Fibroblast of lung (primary cell): ENCODE measurements at regions not wholly inside any gene's neighbourhood (a gene's known extent, or its start where the extent isn't known, plus 50 kb on each side); places are given as distances from the start of the nearest gene placed in this dataset.
A peak's percentile ranks its signal among the peaks of the same experiment; 100 is the strongest.
"Not testable (repeated sequence)": the region's sequence is repeated elsewhere in the genome, so short reads cannot be mapped to it uniquely, and the experiment has no call there.

ENCODE experiments used
- DNase-seq, 2 donors: peaks; one replicate each; pipeline versions ENCODE4 v3.0.0 to v3.0.0-alpha.2; 2010; ENCODE audit warnings: low read depth in 2 of 2
- H2AFZ ChIP-seq: 2 replicates; pipeline ENCODE4 v1.5.1; 2012; ENCODE audit warnings: low read length, control low read depth, inconsistent platforms
- H3K27ac ChIP-seq: 2 replicates; pipeline ENCODE4 v1.5.1; 2011; ENCODE audit warnings: low read length, control low read depth; ENCODE audit not compliant: insufficient read depth
- H3K27me3 ChIP-seq: 2 replicates; pipeline ENCODE4 v1.5.1; 2011; ENCODE audit warnings: mild to moderate bottlenecking, low read length; ENCODE audit not compliant: control insufficient read depth, insufficient read depth
- H3K36me3 ChIP-seq: 2 replicates; pipeline ENCODE4 v1.5.1; 2011; ENCODE audit warnings: low read length; ENCODE audit not compliant: control insufficient read depth, insufficient read depth
- H3K4me1 ChIP-seq: 2 replicates; pipeline ENCODE4 v1.5.1; 2011; ENCODE audit warnings: low read length; ENCODE audit not compliant: control insufficient read depth, insufficient read depth; ENCODE audit errors: extremely low read depth
- H3K4me2 ChIP-seq: 2 replicates; pipeline ENCODE4 v1.5.1; 2011; ENCODE audit warnings: low read length, control low read depth; ENCODE audit not compliant: insufficient read depth; ENCODE audit errors: extremely low read depth
- H3K4me3 ChIP-seq, 4 experiments: fragments of 200-600 bp in 1 of 4; sonication (generic) in 1 of 4; replicated peaks in 1 of 4; 2 replicates each; pipeline ENCODE4 v1.5.1; 2011 to 2016; ENCODE audit warnings: low read length in 4 of 4, low read depth in 3 of 4, mild to moderate bottlenecking in 3 of 4, control low read depth in 2 of 4, inconsistent platforms in 1 of 4, mixed read lengths in 1 of 4; ENCODE audit not compliant: insufficient read depth in 1 of 4; ENCODE audit errors: control extremely low read depth in 1 of 4
- H3K79me2 ChIP-seq: 2 replicates; pipeline ENCODE4 v1.5.1; 2012; ENCODE audit warnings: mild to moderate bottlenecking, low read length, inconsistent platforms; ENCODE audit not compliant: control insufficient read depth, insufficient read depth
- H3K9ac ChIP-seq: 2 replicates; pipeline ENCODE4 v1.5.1; 2011; ENCODE audit warnings: mild to moderate bottlenecking, low read length, control low read depth; ENCODE audit not compliant: insufficient read depth
- H3K9me3 ChIP-seq: 2 replicates; pipeline ENCODE4 v1.5.1; 2012; ENCODE audit warnings: low read depth, low read length; ENCODE audit not compliant: control insufficient read depth, insufficient read depth
- H4K20me1 ChIP-seq: 2 replicates; pipeline ENCODE4 v1.5.1; 2011; ENCODE audit warnings: low read length; ENCODE audit not compliant: control insufficient read depth, insufficient read depth; ENCODE audit errors: extremely low read depth
- CTCF ChIP-seq, 2 donors: IDR thresholded peaks in 1 of 2; conservative IDR thresholded peaks in 1 of 2; 1 replicate in 1 of 2; 2 replicates in 1 of 2; pipeline ENCODE4 v1.5.1; 2011 to 2012; ENCODE audit warnings: low read length in 2 of 2, control low read depth in 1 of 2, inconsistent platforms in 1 of 2, low read depth in 1 of 2, mild to moderate bottlenecking in 1 of 2
- EZH2 ChIP-seq: IDR thresholded peaks from 2 replicates; pipeline ENCODE4 v1.5.1; 2012; ENCODE audit warnings: low read length, control low read depth, mild to moderate bottlenecking; ENCODE audit errors: missing control alignments

DNA sequence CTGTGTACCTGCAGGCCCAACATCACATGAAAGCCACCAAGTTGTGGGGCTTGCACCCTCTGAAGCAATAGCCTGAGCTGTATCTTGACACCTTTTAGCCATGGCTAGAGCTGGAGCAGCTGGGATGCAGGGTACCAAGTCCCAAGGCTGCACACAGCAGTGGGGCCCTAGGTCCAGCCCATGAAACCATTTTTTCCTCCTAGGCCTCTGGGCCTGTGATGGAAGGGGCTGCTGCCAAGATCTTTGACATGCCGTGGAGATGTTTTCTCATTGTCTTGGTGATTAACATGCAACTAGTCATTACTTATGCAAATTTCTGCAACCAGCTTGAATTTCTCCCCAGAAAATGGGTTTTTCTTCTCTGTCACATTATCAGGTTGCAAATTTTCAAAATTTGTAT is 387.2 kb upstream of the RIOK2 start:
- Histone ChIP-seq H3K9me3 (no peaks in the 10 kb centered on the region), H3K4me3 (no peak overlapping the region), H3K27me3 (no peaks in the 10 kb centered on the region), H4K20me1 (no peaks in the 10 kb centered on the region), H3K27ac (no peak overlapping the region), H3K9ac (no peak overlapping the region), H3K36me3 (no peaks in the 10 kb centered on the region), H3K79me2 (no peaks in the 10 kb centered on the region), H3K4me2 (no peak overlapping the region), H2AFZ (no peak overlapping the region), H3K4me1 (no peaks in the 10 kb centered on the region)
- DNase-seq, result no peak
- TF ChIP-seq EZH2, result no peak
- no peak for TF ChIP-seq CTCF (conservative IDR thresholded peaks at IDR 0.05 in 1 of 2, IDR thresholded peaks at IDR 0.05 in 1 of 2; ENCODE audit: low read depth in 1 of 2, low read length in 2 of 2)

DNA sequence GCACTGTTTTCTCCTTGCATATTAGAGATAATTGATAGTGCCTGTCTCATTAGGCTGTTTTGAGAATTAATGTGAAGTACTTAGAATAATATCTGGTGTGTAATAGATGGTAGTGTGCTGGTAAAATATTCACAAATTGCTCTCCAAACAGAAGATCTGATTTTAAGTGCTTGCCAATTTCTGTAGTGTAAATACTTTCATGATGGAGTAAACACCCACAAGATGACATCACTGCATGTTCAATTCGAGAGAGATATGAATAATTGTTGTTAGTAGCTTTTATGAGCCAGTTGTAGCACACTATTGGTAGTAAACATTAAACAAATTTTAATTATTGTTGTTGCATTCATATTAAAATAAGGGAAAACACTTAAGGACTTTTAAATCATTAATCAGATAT is 392.3 kb upstream of the RIOK2 start:
- Histone ChIP-seq H3K36me3 (no peaks in the 10 kb centered on the region), H3K79me2 (no peaks in the 10 kb centered on the region), H3K27me3 (no peaks in the 10 kb centered on the region), H3K4me1 (no peaks in the 10 kb centered on the region), H4K20me1 (no peaks in the 10 kb centered on the region), H3K9ac (no peak overlapping the region), H3K4me3 (no peak overlapping the region), H3K9me3 (no peaks in the 10 kb centered on the region), H2AFZ (no peak overlapping the region), H3K27ac (no peak overlapping the region), H3K4me2 (no peak overlapping the region)
- TF ChIP-seq EZH2 (no peak), CTCF (conservative IDR thresholded peaks at IDR 0.05 in 1 of 2, IDR thresholded peaks at IDR 0.05 in 1 of 2; ENCODE audit: low read depth in 1 of 2, low read length in 2 of 2) (no peak)
- DNase-seq, result no peak

GRCh38 chr5:97576956-97577355 is 393.9 kb upstream of the RIOK2 start:
- Histone ChIP-seq H3K36me3 (no peaks in the 10 kb centered on the region), H3K9me3 (no peaks in the 10 kb centered on the region), H3K27ac (no peak overlapping the region), H3K4me1 (no peaks in the 10 kb centered on the region), H2AFZ (no peak overlapping the region), H3K4me3 (no peak overlapping the region), H3K27me3 (no peaks in the 10 kb centered on the region), H4K20me1 (no peaks in the 10 kb centered on the region), H3K4me2 (no peak overlapping the region), H3K79me2 (no peaks in the 10 kb centered on the region), H3K9ac (no peak overlapping the region)
- TF ChIP-seq CTCF (conservative IDR thresholded peaks at IDR 0.05 in 1 of 2, IDR thresholded peaks at IDR 0.05 in 1 of 2; ENCODE audit: low read depth in 1 of 2, low read length in 2 of 2) (no peak), EZH2 (no peak)
- peak in 1 of 2 donors; percentile 56 for DNase-seq

- not testable (repeated sequence) for H2AFZ ChIP-seq, H3K36me3 ChIP-seq, H3K27ac ChIP-seq, DNase-seq, H3K4me1 ChIP-seq, H3K4me3 ChIP-seq, H3K9me3 ChIP-seq, H4K20me1 ChIP-seq, H3K79me2 ChIP-seq, H3K9ac ChIP-seq, H3K4me2 ChIP-seq, H3K27me3 ChIP-seq
Observed at GRCh38 chr5:97579977-97580376, 396.9 kb upstream of the RIOK2 start.
